ENCODE measurements at regions not wholly inside any gene's neighbourhood (a gene's known extent, or its start where the extent isn't known, plus 50 kb on each side); places are given as distances from the start of the nearest gene placed in this dataset.

- Histone ChIP-seq H3K36me3 (no peaks in the 10 kb centered on the region), H3K4me3 (no peak overlapping the region), H3K4me1 (no peaks in the 10 kb centered on the region), H3K27me3 (no peaks in the 10 kb centered on the region), H3K9me3 (no peaks in the 10 kb centered on the region), H3K27ac (no peak overlapping the region)
- no peak for TF ChIP-seq CTCF (IDR thresholded peaks at IDR 0.05)
- intact Hi-C loops (cut with DNase I): no loop called here
- no peak for DNase-seq (ENCODE audit: low spot score in 2 of 2)
Measured at GRCh38 chr6:92376691-92377090, 1042.7 kb downstream of the EPHA7 start.

GRCh38 chr6:92371211-92372208 is 1047.8 kb downstream of the EPHA7 start:
- intact Hi-C loops (cut with DNase I): no loop called here
- Histone ChIP-seq H3K4me1 (no peaks in the 10 kb centered on the region), H3K9me3 (peaks cover 0 to 9% of the 10 kb centered on the region in 2 donors), H3K4me3 (no peak overlapping the region), H3K27me3 (no peaks in the 10 kb centered on the region), H3K36me3 (no peaks in the 10 kb centered on the region), H3K27ac (no peak overlapping the region)
- no peak for TF ChIP-seq CTCF (IDR thresholded peaks at IDR 0.05)
- no peak for DNase-seq (ENCODE audit: low spot score in 2 of 2)

- H3K27me3 ChIP-seq: no peaks in the 10 kb centered on the region
- H3K4me1 ChIP-seq: no peaks in the 10 kb centered on the region
- intact Hi-C loops (cut with DNase I): no loop called here
- no peak overlapping the region for H3K27ac ChIP-seq
- H3K4me3 ChIP-seq: no peak overlapping the region
- no peaks in the 10 kb centered on the region for H3K36me3 ChIP-seq
- DNase-seq (ENCODE audit: low spot score in 2 of 2): no peak
- TF ChIP-seq CTCF (IDR thresholded peaks at IDR 0.05): no peak
- H3K9me3 ChIP-seq: peaks cover 0 to 9% of the 10 kb centered on the region in 2 donors
Measured at GRCh38 chr6:92369309-92369708, 1050.0 kb downstream of the EPHA7 start.

- intact Hi-C loops (cut with DNase I): no loop called here
- DNase-seq (ENCODE audit: low spot score in 2 of 2): no peak
- Histone ChIP-seq H3K9me3 (peaks cover 0 to 9% of the 10 kb centered on the region in 2 donors), H3K4me1 (no peaks in the 10 kb centered on the region), H3K27me3 (no peaks in the 10 kb centered on the region), H3K36me3 (no peaks in the 10 kb centered on the region), H3K4me3 (no peak overlapping the region), H3K27ac (no peak overlapping the region)
- TF ChIP-seq CTCF (IDR thresholded peaks at IDR 0.05): no peak
Measured at GRCh38 chr6:92364948-92365541, 1054.3 kb downstream of the EPHA7 start.

- no peak for TF ChIP-seq CTCF (IDR thresholded peaks at IDR 0.05)
- no peak for DNase-seq (ENCODE audit: low spot score in 2 of 2)
- intact Hi-C loops (cut with DNase I): no loop called here
- H3K4me3 ChIP-seq: no peak overlapping the region
- H3K9me3 ChIP-seq: no peaks in the 10 kb centered on the region
- H3K36me3 ChIP-seq: no peaks in the 10 kb centered on the region
- no peaks in the 10 kb centered on the region for H3K27me3 ChIP-seq
- no peak overlapping the region for H3K27ac ChIP-seq
- no peaks in the 10 kb centered on the region for H3K4me1 ChIP-seq
Measured at GRCh38 chr6:92363111-92363510, 1056.2 kb downstream of the EPHA7 start.
